Fibroblast of the conjunctiva (primary cell): ENCODE measurements at regions not wholly inside any gene's neighbourhood (a gene's known extent, or its start where the extent isn't known, plus 50 kb on each side); places are given as distances from the start of the nearest gene placed in this dataset.
"Not testable (repeated sequence)": the region's sequence is repeated elsewhere in the genome, so short reads cannot be mapped to it uniquely, and the experiment has no call there.

Source experiments
- DNase-seq: peaks from one replicate; pipeline ENCODE4 v3.0.0-alpha.2; 2010; ENCODE audit warnings: low read depth

GRCh38 chr12:72723732-72724131 lies 451.6 kb downstream of the TRHDE start:
- no peak for DNase-seq

- DNase-seq, result no peak
These were observed 457.4 kb downstream of the TRHDE start for GRCh38 chr12:72729451-72730010.

GRCh38 chr12:72734581-72734980 lies 462.4 kb downstream of the TRHDE start:
- DNase-seq, result no peak

- DNase-seq, result no peak
These were observed 466.6 kb downstream of the TRHDE start for GRCh38 chr12:72738811-72739210.

GRCh38 chr12:72740064-72740463 lies 467.9 kb downstream of the TRHDE start:
- no peak for DNase-seq

- no peak for DNase-seq
These were observed 470.4 kb downstream of the TRHDE start for GRCh38 chr12:72742568-72742967.

- no peak for DNase-seq
These were observed 473.9 kb downstream of the TRHDE start for GRCh38 chr12:72746048-72746447.

GRCh38 chr12:72747111-72747849 lies 475.1 kb downstream of the TRHDE start:
- DNase-seq, result no peak

GRCh38 chr12:72748971-72749370 lies 476.8 kb downstream of the TRHDE start:
- DNase-seq, result no peak

GRCh38 chr12:72753571-72753970 lies 481.4 kb downstream of the TRHDE start:
- DNase-seq, result no peak

- DNase-seq, result not testable (repeated sequence)
These were observed 481.9 kb downstream of the TRHDE start for GRCh38 chr12:72754026-72754425.

- no peak for DNase-seq
These were observed 494.3 kb downstream of the TRHDE start for GRCh38 chr12:72766517-72766916.

GRCh38 chr12:72774023-72774422 lies 501.9 kb downstream of the TRHDE start:
- no peak for DNase-seq

- DNase-seq, result no peak
These were observed 505.6 kb downstream of the TRHDE start for GRCh38 chr12:72777806-72778205.

GRCh38 chr12:72790273-72790672 lies 518.1 kb downstream of the TRHDE start:
- no peak for DNase-seq

GRCh38 chr12:72792889-72793288 lies 520.7 kb downstream of the TRHDE start:
- no peak for DNase-seq

- DNase-seq, result no peak
These were observed 521.6 kb downstream of the TRHDE start for GRCh38 chr12:72793796-72794195.

- no peak for DNase-seq
These were observed 543.3 kb downstream of the TRHDE start for GRCh38 chr12:72815421-72815820.

- DNase-seq, result no peak
These were observed 556.6 kb downstream of the TRHDE start for GRCh38 chr12:72828662-72829324.

- no peak for DNase-seq
These were observed 557.7 kb downstream of the TRHDE start for GRCh38 chr12:72829838-72830237.

- DNase-seq, result no peak
These were observed 559.9 kb downstream of the TRHDE start for GRCh38 chr12:72832024-72832423.

GRCh38 chr12:72836194-72836593 lies 564.0 kb downstream of the TRHDE start:
- no peak for DNase-seq

GRCh38 chr12:72839696-72840095 lies 567.5 kb downstream of the TRHDE start:
- no peak for DNase-seq
